Common myeloid progenitor, CD34-positive (primary cell): ENCODE measurements at regions not wholly inside any gene's neighbourhood (a gene's known extent, or its start where the extent isn't known, plus 50 kb on each side); places are given as distances from the start of the nearest gene placed in this dataset.
"Not testable (repeated sequence)": the region's sequence is repeated elsewhere in the genome, so short reads cannot be mapped to it uniquely, and the experiment has no call there.

Experiments used
- CTCF ChIA-PET: fragments of 350-600 bp; sonication (Branson Sonifier 250); formaldehyde crosslinking; loops from one replicate; lab custom pipeline; 2021; ENCODE audit warnings: antibody characterized with exemption; lab: Charles Lee
- POLR2A ChIA-PET: fragments of 350-600 bp; sonication (Branson Sonifier 250); formaldehyde crosslinking; loops from one replicate; lab custom pipeline; 2021; ENCODE audit warnings: antibody characterized with exemption; lab: Charles Lee
- DNase-seq, 3 donors: peaks; one replicate each; pipeline versions ENCODE4 v3.0.0 to v3.0.0-alpha.2; 2013
- H3K27ac ChIP-seq, 2 experiments: 1 replicate in 1 of 2; 2 replicates in 1 of 2; pipeline ENCODE4 v1.7.0; 2013; ENCODE audit warnings: inconsistent platforms in 2 of 2, low read length in 2 of 2, mild to moderate bottlenecking in 2 of 2, low read depth in 1 of 2, moderate library complexity in 1 of 2; ENCODE audit not compliant: severe bottlenecking in 2 of 2, insufficient read depth in 1 of 2, poor library complexity in 1 of 2
- H3K27me3 ChIP-seq, 5 experiments: replicated peaks in 2 of 5; 1 replicate in 3 of 5; 2 replicates in 2 of 5; pipeline versions ENCODE4 v1.6.1 to v1.7.0; 2013; ENCODE audit warnings: low read length in 4 of 5, mild to moderate bottlenecking in 2 of 5, moderate library complexity in 2 of 5, inconsistent platforms in 1 of 5; ENCODE audit not compliant: insufficient read depth in 5 of 5, control insufficient read depth in 4 of 5
- H3K36me3 ChIP-seq, 4 experiments: 1 replicate in 2 of 4; 2 replicates in 2 of 4; pipeline versions ENCODE4 v1.6.1 to v1.7.0; 2013; ENCODE audit warnings: low read length in 3 of 4, control low read depth in 1 of 4, mild to moderate bottlenecking in 1 of 4; ENCODE audit not compliant: control insufficient read depth in 4 of 4, insufficient read depth in 4 of 4
- H3K4me1 ChIP-seq, 4 experiments: 1 replicate in 3 of 4; 2 replicates in 1 of 4; pipeline versions ENCODE4 v1.6.1 to v1.7.1; 2013; ENCODE audit warnings: low read length in 3 of 4, mild to moderate bottlenecking in 3 of 4, control low read depth in 1 of 4, inconsistent platforms in 1 of 4, moderate library complexity in 1 of 4; ENCODE audit not compliant: control insufficient read depth in 4 of 4, insufficient read depth in 4 of 4; ENCODE audit errors: control extremely low read depth in 1 of 4
- H3K4me3 ChIP-seq, 7 experiments: 1 replicate in 4 of 7; 2 replicates in 3 of 7; pipeline versions ENCODE4 v1.5.1 to v1.7.0; 2013; ENCODE audit warnings: mild to moderate bottlenecking in 7 of 7, low read length in 6 of 7, moderate library complexity in 6 of 7, inconsistent platforms in 2 of 7, low read depth in 2 of 7, control low read depth in 1 of 7; ENCODE audit not compliant: insufficient read depth in 4 of 7, control insufficient read depth in 1 of 7; ENCODE audit errors: extremely low read depth in 1 of 7
- H3K9me3 ChIP-seq, 5 experiments: 1 replicate in 4 of 5; 2 replicates in 1 of 5; pipeline versions ENCODE4 v1.6.1 to v1.7.1; 2013; ENCODE audit warnings: low read length in 4 of 5, mild to moderate bottlenecking in 2 of 5, inconsistent platforms in 1 of 5, low read depth in 1 of 5, moderate library complexity in 1 of 5; ENCODE audit not compliant: control insufficient read depth in 4 of 5, insufficient read depth in 2 of 5; ENCODE audit errors: control extremely low read depth in 1 of 5
- WGBS: methylation state at CpG from one replicate; pipeline ENCODE4 v1.1.5; 2013; ENCODE audit not compliant: insufficient coverage; 5-methylcytosine and 5-hydroxymethylcytosine counted together

- ChIA-PET POLR2A (no interaction called here), CTCF (no interaction called here)
- H3K4me1 ChIP-seq: no peaks in the 10 kb centered on the region
- no peak overlapping the region for H3K27ac ChIP-seq
- 80% methylated on average over 1 of the region's 1 CpG for WGBS
- H3K27me3 ChIP-seq: peaks cover 2 to 21% (median 6%) of the 10 kb centered on the region in 5 experiments
- no peak for DNase-seq
- H3K9me3 ChIP-seq: peaks cover 0 to 7% (median 0%) of the 10 kb centered on the region in 5 experiments
- H3K4me3 ChIP-seq: no peak overlapping the region
- H3K36me3 ChIP-seq: no peaks in the 10 kb centered on the region
Observed at GRCh38 chr9:97794666-97795065, 58.4 kb upstream of the FOXE1 start.

GRCh38 chr9:97796176-97796575 lies 56.9 kb upstream of the FOXE1 start:
- H3K4me1 ChIP-seq, CTCF ChIA-PET, H3K4me3 ChIP-seq, DNase-seq, POLR2A ChIA-PET, H3K9me3 ChIP-seq, H3K36me3 ChIP-seq, H3K27ac ChIP-seq: not testable (repeated sequence)
- peaks cover 2 to 14% (median 8%) of the 10 kb centered on the region in 5 experiments for H3K27me3 ChIP-seq
- WGBS: 95% methylated on average over 10 of the region's 30 CpGs

- Histone ChIP-seq H3K27me3 (peaks cover 5 to 32% (median 21%) of the 10 kb centered on the region in 5 experiments), H3K27ac (no peak overlapping the region), H3K9me3 (no peaks in the 10 kb centered on the region), H3K36me3 (no peaks in the 10 kb centered on the region), H3K4me3 (no peak overlapping the region), H3K4me1 (peaks cover 0 to 10% (median 7%) of the 10 kb centered on the region in 4 experiments)
- CTCF ChIA-PET: no interaction called here
- DNase-seq: no peak
- POLR2A ChIA-PET: no interaction called here
- WGBS: no CpG with 5 or more reads among the region's 1 CpG
Observed at GRCh38 chr9:97801180-97801579, 51.8 kb upstream of the FOXE1 start.

GRCh38 chr9:97802276-97802675 lies 50.8 kb upstream of the FOXE1 start:
- Histone ChIP-seq H3K27me3 (peaks cover 5 to 39% (median 25%) of the 10 kb centered on the region in 5 experiments), H3K9me3 (no peaks in the 10 kb centered on the region), H3K27ac (no peak overlapping the region), H3K36me3 (no peaks in the 10 kb centered on the region), H3K4me1 (peaks cover 0 to 10% (median 7%) of the 10 kb centered on the region in 4 experiments), H3K4me3 (no peak overlapping the region)
- ChIA-PET CTCF (no interaction called here), POLR2A (interaction anchor here (0.6 kb wide), 1 partner anchor 392 kb away, joined by 4 read pairs; no protein-coding TSS in a partner anchor)
- no peak for DNase-seq
- 97% methylated on average over 5 of the region's 6 CpGs for WGBS

- Histone ChIP-seq H3K4me3 (peak overlapping the region in 6 of 7 experiments; percentile 30 to 66 (median 50)), H3K36me3 (no peaks in the 10 kb centered on the region), H3K4me1 (peaks cover 0 to 10% (median 7%) of the 10 kb centered on the region in 4 experiments), H3K27me3 (peaks cover 9 to 48% (median 26%) of the 10 kb centered on the region in 5 experiments), H3K9me3 (no peaks in the 10 kb centered on the region), H3K27ac (no peak overlapping the region)
- 2% methylated on average over 54 of the region's 75 CpGs for WGBS
- CTCF ChIA-PET: no interaction called here
- POLR2A ChIA-PET: no interaction called here
- DNase-seq: peak; percentile 57 to 75 (median 66)
Observed at GRCh38 chr9:97803167-97804058, 49.6 kb upstream of the FOXE1 start.
